Fibroblast of skin of scalp (primary cell): ENCODE measurements at regions not wholly inside any gene's neighbourhood (a gene's known extent, or its start where the extent isn't known, plus 50 kb on each side); places are given as distances from the start of the nearest gene placed in this dataset.
"Not testable (repeated sequence)": the region's sequence is repeated elsewhere in the genome, so short reads cannot be mapped to it uniquely, and the experiment has no call there.

Experiments
- DNase-seq: peaks from one replicate; pipeline ENCODE4 v3.0.0-alpha.2; 2013

DNA sequence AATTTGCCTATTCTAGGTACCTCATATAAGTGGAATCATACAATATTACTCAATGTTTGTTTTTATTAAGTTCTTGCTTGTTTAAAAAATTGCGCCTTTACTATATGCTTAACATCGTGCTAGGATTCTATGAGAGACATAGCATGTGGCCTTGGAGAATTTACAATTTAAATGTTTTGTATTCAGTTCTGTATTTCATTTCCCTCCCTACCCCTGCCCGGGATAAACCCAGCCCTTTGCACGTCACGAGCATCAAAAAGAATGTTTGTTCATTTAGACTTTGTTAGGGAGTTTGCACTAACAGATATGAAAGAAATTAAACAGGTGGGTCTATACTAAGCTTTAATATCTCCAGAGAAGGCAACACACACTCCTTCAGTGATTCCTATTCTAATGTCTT is 75.7 kb downstream of the C18orf54 start:
- DNase-seq = no peak

DNA sequence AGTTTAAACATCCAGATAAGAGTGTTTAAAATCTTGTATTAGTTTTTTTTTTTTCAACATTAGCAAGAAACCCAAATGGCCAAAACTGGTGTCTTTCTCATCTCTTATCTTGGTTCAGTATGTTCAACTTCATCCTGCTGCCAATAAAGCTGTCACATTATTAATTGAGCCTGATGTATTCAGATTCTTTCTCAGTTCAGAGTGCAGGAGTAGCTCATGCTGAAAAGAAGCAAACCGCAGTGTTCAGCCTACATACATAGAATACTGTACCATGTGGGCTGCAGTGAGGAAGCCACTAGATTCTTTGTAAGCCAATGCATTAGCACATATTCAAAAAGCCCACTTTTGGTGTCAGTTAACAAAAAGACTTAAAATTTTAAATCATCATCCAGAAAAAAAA is 76.2 kb downstream of the C18orf54 start:
- DNase-seq = no peak

DNA sequence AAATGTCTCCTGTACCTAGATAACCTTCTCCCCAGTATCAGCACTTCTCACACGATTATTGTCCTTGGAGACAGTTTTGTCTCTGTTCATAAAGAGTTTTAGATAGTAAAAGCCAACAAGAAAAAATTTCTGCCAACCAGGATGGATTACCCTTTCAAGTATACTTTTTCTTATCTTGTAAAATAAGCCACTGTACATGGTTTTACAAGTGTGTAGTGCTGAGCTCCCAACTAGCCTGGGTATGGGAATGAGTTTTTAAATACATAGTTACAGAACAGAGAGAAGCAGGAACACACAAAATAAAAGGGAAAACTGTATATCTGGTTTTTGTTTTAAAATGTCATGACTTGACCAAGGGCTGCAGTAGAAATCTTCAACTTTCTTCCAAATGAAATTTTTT is 76.7 kb downstream of the C18orf54 start:
- DNase-seq = no peak

DNA sequence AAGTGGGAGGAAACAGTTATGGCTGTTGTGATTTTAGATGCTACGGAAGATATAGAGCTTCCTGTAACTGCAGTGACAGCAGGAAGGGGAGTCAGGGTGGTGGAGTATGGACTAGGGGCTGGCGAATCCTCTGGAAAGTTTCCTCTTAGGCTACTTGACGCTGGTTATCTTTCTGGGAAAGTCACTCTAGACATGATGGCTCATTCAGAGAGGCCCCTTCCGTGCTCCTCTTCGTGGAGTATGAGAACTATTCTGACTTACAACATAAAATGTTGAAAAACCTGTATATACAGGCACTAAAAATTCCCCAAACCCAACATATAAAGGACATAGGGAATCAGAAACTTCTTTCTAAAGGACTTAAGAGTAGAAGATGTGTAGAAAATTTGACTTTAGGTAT is 78.8 kb downstream of the C18orf54 start:
- DNase-seq = no peak

DNA sequence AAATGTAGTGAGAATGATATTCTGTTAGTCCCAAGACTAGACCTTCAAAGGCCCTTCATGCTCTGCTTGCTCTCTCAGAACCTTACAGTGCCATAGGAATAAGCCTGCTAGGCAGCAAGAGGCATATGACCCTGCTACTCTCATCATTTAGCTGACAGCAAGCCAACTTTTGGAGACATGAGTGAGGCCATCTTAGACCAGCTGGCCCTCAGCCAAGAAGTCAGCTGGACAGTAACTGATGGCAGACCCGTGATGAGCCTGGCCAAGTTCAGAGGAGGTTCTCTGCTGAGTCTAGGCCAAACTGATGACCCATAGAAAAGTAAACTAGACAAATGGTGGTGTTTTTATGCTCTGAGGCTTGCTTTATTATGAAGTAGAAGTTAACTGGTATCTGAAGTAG is 82.6 kb downstream of the C18orf54 start:
- DNase-seq = peak; percentile 2

DNA sequence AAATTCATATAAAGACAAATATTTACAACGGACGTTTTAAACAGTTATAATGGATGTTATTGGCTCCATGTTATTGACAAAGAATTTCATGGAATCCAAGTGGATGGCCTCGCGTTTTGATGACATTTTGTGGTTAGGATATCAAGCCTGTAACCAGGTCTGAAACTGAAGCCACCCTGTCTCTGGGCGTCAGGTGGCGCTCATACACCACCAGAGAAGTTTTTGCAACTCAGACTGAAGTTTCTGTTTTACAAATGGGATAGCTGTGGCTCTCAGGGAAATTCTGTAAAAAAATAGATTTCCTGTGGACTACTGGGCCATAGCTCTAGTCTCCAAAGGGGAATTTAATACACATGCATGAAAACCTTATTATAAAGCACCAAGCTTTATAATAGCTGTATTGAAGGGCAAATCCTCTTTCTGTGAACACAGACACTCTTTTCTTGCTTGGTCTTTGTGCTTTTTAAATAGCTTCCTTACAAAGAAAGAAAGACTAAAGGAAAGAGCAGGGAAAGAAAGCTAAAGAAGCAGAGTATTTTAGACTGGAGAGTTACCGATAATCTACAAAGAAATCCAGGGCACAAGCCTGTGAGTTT is 86.7 kb downstream of the C18orf54 start:
- peak; percentile 59 for DNase-seq

- no peak for DNase-seq
Measured at GRCh38 chr18:54453996-54454395, 96.3 kb downstream of the C18orf54 start.

DNA sequence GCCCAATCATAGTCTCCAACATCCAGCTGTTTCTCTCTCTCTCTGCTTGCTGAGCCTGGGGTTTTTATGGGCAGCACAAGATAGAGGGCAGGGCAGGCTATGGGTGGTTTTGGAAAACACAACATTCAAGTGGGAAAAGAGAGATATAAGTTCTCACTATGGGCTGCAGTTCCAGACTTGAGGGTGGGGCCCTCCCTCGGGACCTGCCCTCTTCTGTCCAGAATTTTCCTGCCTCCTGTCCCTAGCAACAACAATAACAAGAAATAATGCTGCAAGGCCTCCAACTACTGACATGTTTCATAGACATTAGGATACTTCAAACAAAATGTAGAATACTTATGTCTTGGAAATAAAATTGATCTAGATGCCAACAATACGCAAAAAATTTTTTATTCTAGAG is 107.8 kb downstream of the C18orf54 start:
- no peak for DNase-seq

DNA sequence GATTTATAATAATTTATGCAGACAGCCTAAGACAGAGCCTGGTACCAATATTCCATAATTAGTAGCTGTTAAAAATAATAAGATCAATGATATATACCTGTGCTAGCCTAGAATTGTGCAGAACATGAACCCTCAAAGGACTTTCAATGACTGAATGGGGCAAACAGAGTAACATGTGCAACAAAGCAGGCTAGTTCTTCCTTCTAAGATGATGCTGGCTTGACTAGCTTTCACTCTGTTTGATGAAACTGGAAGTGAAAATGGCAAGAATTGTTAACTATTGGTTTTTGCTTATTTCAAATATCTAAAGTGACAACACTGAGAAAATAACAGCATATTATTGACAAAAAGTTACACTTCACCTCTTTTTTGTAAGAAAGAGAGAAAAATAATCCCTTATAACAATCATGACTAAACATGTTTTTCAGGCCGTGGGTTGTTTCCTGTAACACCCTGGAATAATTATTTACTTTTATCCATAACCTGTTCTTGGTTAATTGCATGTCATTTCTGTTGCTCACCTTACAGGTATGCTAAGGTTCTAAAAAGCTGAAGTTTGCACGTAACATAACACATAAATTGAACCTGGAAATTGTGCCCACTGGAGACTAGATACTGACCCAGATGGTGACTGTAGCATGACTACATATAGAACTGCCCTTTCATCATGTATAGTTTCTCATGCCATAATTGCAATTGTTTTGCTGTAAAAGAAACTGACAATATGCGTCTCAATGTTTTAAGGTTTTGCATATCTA is 108.7 kb downstream of the C18orf54 start:
- no peak for DNase-seq

- DNase-seq = no peak
Measured at GRCh38 chr18:54479365-54479764, 111.7 kb upstream of the DYNAP start.

DNA sequence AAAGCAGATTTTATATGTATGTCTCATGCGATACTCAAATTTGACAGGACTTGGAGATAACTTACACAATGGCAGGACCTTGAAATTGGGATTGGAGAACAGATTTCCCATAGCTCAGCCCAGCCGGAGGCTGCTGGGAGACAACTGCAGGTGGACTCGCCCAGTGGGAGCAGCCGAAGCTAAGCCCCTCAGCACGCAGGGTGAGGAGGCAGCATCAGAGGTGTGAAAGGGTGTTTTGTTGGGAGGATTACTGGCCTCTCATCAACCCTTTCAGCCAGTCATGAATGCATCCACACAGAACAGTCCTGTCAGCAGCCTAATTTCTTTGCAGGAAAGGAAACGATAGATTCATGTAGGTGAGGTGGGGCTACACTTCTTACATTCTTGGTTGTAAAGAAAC is 110.4 kb upstream of the DYNAP start:
- DNase-seq = no peak

DNA sequence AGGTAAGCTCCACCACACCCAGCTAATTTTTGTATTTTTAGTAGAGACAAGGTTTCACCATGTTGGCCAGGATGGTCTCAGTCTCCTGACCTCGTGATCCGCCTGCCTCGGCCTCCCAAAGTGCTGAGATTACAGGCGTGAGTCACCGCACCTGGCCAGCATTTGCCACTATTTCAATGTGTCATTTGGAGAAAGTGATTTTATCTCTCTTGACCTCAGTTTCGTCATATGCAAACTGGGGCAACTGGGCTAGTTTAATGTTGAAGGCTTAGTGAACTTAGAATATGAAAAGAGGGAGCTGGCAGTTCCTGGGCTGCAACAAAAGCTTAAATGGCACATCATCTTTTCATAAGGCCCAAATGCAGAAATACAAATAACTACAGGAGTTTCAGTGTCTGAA is 88.6 kb upstream of the DYNAP start:
- not testable (repeated sequence) for DNase-seq

GRCh38 chr18:54503131-54503894 is 87.7 kb upstream of the DYNAP start:
- no peak for DNase-seq

DNA sequence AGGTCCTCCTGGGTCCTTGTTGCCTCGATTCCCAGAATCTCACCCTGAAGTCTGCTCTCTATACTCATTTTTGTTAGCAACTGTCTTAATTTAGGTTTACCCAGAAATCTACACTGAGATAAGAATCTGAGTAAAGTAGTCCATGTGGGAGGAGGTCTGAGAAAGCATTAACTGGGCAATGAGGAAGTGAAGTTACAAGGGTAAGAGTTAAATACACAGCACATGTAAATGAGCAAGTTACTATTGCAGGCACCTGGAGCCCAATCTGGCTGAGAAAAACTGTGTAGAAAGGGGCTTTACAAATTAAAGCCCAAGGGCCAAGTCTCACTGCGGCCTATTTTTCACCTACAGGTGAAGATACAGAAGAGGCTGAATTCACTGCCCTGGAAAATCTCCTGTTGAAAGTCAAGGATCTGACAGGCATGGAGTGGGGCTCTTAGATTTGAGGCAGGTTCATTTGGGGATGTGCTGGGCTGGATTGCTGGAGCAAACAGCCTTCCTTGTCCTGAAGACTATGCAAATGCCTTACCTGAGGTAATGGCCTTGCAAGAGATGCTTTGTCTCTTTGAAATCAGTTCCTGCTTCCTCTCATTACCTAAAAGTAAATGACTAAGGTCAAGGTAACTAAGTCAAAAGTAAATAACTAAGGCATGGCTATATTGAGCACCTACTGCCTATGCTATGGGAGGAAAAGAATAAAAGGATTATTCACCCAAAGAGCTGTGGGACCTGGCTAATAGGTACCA is 84.4 kb upstream of the DYNAP start:
- no peak for DNase-seq

DNA sequence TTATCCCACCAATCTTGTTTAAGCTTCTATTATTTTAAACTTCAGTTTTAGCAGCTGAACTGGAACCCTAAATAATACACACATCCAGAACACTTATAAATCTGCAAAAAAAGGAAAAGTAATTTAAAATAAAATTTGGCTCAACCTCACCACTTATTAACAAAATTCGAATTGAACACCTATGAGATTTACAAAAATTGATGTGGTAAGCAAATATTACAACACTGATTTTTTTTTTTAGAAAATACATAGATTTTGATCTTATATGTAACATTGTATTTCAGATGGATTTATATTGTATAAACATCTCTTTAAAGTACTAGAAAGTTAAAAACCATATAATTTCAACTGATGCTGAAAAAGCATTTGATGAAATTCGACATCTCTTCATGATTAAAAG is 81.3 kb upstream of the DYNAP start:
- no peak for DNase-seq

DNA sequence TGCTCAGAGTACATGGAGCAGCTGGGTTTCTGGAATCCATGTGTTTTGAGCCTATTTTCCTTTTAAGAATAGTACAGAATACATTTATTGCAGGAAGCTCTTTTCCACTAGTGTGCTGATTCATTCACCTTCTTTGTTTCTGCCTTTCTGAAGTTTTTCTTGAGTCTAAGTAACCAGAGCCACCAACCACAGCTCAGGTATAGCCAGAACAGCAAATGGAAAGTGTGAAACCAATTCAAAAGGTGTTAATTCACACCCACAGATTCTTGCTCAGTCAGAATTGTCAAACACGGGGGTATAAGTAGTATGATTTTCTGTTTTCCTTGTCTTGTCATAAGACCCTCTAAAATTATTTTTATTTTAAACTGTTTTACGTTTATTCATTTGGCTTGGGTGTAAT is 75.9 kb upstream of the DYNAP start:
- no peak for DNase-seq

DNA sequence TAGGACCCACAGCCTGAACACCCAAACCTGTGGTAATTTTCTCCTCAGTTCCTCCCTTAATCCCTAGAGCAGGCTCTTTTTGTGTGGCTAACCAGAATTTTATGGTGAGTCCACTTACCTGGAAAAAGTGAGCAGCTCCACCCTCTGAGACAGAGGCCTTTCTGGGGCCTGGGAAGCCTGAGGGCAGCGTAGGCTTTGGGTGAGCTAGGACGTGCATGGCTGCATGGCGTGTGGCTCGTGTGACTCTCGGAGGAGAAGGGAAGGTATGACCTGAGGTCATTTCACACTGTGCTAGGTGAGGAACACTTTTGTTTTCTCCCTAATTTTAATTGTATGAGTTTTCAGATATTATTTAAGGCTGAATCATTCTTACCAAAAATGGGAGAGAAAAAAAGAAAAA is 73.5 kb upstream of the DYNAP start:
- DNase-seq = no peak

DNA sequence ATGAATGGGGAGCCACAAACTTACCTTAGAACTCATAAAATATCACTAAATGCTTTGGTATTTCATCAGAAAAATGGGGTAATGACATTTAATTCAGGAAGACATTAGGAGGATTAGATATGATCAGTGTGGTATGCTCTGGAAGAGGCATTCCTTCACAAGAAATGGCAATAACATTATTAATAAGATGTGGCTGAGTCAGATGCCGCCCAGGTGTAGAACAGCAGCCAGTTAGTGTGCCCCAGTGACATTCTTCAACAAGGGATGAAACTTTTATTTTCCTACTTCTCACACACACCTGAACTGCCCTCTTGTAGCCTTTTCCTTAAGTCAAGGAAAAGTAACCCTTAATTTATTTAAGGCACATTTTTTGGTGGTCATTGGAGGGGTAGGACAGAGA is 69.2 kb upstream of the DYNAP start:
- no peak for DNase-seq

DNA sequence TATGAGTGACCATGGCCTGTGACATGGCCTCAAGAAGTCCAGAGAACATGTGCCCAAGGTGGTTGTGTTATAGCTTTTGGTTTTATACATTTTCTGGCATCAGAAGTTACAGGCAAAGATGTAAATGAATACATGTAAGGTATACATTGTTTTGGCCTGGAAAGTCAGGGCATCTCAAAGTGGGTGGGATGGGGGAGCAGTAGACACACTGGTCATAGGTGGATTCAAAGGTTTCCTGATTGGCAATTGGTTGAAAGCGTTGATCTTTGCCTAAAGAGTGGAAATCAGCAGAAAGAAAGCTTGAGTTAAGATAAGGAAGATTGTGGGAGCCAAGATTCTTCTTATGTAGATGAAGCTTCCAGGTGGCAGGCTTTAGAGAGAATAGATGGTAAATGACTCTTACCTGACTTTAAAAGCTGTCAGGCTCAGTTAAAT is 62.1 kb upstream of the DYNAP start:
- no peak for DNase-seq

DNA sequence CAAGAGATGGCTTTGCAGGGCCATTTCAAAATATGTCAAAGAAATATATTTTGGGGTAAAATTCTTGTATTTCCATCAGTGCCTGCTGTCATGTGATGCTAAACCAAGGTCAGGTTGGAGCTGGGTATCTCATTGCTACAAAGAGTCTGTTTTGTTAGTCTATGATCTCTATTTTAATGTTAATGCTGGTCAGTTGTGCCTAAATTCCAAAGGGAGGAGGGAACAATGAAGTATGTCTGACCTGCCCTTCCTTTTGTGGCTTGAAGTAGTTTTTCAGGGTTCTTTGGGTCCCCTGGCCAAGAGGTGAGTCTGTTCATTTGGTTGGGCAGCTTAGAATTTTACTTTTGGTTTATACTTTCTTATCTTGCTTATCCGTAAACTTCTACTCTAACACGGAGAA is 61.6 kb upstream of the DYNAP start:
- no peak for DNase-seq

- DNase-seq = no peak
Measured at GRCh38 chr18:54530285-54530684, 60.8 kb upstream of the DYNAP start.

DNA sequence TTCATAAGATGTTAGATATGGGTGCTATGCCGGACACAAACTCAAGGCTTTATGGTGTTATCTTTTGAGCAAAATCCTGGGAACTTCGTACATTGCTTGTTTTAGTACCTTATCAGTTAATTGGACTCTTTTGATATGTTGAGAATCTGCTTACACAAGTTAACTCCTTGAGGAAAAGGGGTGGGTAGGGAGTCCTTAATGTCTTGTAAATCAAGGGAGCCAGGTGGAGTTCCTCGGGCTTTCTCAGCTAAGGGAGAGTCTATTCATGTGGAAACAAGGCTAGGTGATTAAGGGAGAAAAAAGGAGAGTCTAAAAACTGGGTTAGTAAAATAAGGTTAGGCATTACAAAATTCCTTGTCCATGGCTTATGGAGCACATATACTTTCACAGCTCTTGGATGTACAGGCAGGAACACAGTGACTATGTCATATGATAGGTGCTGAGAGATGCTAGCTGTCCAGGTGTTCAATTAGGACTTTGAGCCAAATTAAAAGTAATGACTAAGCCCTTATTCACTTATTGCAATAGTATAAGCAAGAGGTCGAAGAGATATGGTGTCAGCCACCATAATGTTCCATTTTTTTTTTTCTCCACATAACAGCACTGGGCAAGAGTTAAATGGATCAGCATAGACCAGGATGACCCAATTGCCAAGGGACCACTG is 59.5 kb upstream of the DYNAP start:
- no peak for DNase-seq

- DNase-seq = no peak
Measured at GRCh38 chr18:54532222-54532621, 58.8 kb upstream of the DYNAP start.
